KOPT-K1 (cell line): ENCODE measurements at regions not wholly inside any gene's neighbourhood (a gene's known extent, or its start where the extent isn't known, plus 50 kb on each side); places are given as distances from the start of the nearest gene placed in this dataset.
A peak's percentile ranks its signal among the peaks of the same experiment; 100 is the strongest.
"Not testable (repeated sequence)": the region's sequence is repeated elsewhere in the genome, so short reads cannot be mapped to it uniquely, and the experiment has no call there.

Experiments
- H3K27ac ChIP-seq: fragments of 200-600 bp; sonication (generic); 2 replicates; pipeline ENCODE4 v1.5.1; 2016; ENCODE audit warnings: antibody characterized with exemption, mild to moderate bottlenecking, low read depth, low read length; ENCODE audit not compliant: poor library complexity, severe bottlenecking
- H3K36me3 ChIP-seq: fragments of 200-600 bp; sonication (generic); 2 replicates; pipeline ENCODE4 v1.5.1; 2017; ENCODE audit warnings: antibody characterized with exemption, mild to moderate bottlenecking, low read length, moderate library complexity; ENCODE audit not compliant: insufficient read depth
- H3K9me3 ChIP-seq: fragments of 200-600 bp; sonication (generic); 2 replicates; pipeline ENCODE4 v1.5.1; 2017; ENCODE audit warnings: antibody characterized with exemption, low read length, mild to moderate bottlenecking; ENCODE audit not compliant: insufficient read depth, poor library complexity, severe bottlenecking

DNA sequence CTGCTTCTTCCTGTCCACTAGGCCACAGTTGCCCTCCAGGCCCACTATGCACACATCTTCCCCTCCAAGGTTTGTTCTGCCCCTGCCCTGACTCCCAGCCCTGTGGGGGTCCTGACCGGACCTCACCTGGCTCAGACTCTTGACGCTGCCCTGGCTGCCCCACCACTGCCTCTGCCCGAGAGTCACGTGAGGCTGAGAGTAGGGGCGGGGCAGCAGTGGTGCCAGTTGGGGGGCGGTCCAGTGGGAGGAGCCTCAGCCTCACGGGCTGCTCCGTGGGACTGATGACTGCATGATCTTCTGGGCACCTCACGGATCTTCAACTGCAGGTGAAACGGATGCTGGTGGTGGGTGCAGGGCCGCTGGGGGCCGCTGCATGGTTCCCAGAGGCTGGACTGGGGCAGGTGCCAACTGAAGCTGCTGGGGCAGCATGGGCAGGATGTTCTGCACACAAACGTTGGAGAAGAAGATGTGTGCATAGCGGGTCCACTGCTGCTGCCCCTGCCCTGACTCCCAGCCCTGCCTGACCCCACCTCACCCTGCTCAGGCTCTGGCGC lies 77.6 kb downstream of the HHIPL2 start:
- H3K9me3 ChIP-seq, H3K27ac ChIP-seq, H3K36me3 ChIP-seq: not testable (repeated sequence)

DNA sequence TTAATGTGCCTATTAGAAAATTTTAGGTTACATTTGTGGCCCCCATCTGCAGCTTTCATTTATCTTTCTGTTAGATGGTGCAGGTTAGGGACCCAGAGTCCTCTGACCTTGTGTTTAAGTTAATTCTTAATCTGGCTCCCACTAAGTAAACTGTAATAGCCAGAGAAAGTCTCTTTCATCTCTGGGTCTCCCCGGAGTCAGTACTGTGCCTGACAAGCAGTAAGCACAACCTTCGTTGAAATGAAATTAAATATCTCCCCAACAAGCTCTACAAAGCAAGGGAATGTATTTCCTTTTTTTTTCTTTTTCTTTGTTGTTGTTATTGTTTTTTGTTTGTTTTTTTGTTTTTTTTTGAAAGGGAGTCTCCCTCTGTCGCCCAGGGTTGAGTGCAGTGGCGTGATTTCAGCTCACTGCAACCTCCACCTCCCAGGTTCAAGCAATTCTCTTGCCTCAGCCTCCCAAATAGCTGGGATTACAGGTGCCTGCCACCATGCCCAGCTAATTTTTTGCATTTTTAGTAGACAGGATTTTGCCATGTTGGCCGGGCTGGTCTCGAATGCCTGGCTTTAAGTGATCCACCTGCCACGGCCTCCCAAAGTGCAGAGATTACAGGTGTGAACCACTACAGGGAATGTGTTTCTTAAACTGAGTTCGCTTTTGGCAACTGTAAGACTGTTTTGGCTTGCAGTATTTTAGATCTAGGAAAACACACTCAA lies 81.6 kb downstream of the HHIPL2 start:
- no peaks in the 10 kb centered on the region for H3K9me3 ChIP-seq
- H3K36me3 ChIP-seq: no peaks in the 10 kb centered on the region
- H3K27ac ChIP-seq: no peak overlapping the region

DNA sequence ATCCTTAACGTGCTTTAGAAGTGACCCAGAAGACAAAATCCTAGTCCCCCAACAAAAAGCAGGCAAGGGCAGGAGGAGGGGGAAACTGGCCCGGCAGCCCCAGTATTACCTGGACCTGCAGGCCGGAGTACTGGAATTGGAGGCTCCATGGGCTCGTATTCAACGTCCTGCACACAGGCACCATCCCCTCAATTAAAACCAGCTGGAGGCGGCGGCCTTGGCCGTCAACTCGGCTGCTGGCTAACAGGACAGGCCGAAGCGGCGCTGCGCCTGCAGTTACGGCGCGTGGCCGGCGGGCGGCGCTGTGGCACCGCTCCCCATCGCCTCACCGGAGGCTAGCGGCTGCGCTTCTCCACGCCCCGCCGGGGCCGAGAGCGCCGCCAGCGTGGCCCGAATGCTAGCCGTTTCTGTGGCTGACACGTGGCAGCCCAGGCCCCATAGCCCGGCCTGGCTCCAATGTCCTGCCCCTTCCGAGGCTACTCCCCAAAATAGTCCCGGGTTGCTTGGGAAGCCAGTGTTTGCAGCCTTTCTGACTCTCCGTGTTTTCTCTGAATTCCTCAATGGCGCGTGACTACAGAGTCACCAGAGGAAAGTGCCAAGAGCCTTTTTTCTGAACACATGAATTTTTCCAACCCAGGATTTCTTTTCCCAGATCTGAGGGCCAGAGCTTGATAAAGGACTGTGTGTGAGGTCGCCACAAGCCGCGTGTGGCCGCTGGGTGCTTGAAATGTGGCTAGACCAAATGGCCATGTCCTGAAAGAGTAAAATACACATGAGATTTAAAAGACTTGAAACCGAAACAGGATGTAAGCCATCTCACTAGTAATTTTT lies 82.5 kb downstream of the HHIPL2 start:
- H3K27ac ChIP-seq: peak overlapping the region; percentile 76

DNA sequence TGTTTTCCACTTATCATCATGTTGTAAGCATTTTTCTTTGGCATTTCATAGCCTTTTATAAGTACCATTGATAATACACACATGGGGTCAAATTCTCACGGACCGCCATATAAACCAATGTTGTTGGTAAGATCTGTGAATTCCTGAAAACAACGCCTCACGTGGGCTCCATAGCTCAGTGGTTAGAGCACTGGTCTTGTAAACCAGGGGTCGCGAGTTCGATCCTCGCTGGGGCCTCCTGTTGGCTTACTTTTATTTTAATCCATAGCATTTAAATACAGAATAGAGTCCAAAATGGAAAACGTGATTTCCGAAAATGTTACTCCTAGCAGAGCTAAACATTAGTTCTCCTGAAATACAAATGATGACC lies 83.1 kb downstream of the HHIPL2 start:
- Histone ChIP-seq H3K9me3 (no peaks in the 10 kb centered on the region), H3K36me3 (no peaks in the 10 kb centered on the region), H3K27ac (peak overlapping the region; percentile 76)

More for the DNA sequence above, 82.5 kb downstream of the HHIPL2 start:
- Histone ChIP-seq H3K9me3 (no peaks in the 10 kb centered on the region), H3K36me3 (no peaks in the 10 kb centered on the region)

DNA sequence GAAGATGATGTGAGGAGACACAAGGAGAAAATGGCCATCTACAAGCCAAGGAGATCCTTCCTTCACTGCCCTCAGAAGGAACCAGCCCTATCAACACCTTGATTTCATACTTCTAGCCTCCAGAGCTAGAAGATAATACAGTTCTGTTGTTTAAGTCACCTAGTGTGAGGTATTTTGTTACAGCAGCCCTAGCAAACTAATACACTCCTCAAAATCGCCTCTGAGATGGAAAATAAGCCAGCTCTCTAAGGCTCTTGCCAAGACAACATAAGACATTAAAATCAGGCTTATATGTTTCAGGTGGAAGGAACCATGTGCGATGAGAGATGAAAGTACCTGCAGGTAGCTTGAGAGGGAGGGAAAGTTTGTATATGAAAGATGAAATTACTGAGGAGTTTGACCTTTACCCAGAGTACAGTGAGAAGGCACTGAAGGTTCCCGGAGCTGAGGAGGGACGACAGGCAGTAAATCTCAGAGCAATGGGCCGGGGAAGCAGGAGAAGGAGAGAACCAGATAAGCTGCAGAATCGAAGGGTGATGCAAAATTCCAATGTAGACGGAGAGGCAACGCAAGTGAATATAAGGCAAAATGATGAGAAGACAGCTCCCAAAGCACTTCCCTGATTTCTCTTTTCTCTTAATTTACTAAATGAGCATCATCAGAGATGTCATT lies 84.7 kb downstream of the HHIPL2 start:
- Histone ChIP-seq H3K27ac (no peak overlapping the region), H3K9me3 (no peaks in the 10 kb centered on the region), H3K36me3 (no peaks in the 10 kb centered on the region)

DNA sequence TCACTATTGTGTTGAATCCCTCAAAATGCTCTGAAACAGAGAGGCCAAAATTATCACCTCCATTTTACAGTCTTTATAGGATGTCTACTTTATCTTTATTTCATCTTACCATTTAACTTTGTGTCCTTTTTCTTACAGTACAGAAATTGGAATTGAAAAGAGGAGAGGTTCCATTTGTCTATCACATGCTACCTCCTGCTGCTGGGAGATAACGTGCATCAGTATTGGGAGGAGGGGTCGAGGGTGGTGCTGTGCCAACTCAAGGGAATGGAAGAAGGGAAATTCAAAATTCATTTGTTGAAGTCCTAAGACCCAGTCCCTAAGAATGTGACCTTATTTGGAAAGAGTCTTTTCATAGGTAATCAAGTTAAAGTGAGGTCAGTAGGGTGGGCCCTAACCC lies 85.3 kb downstream of the HHIPL2 start:
- peaks cover 5% of the 10 kb centered on the region for H3K9me3 ChIP-seq
- H3K36me3 ChIP-seq: no peaks in the 10 kb centered on the region
- H3K27ac ChIP-seq: no peak overlapping the region

DNA sequence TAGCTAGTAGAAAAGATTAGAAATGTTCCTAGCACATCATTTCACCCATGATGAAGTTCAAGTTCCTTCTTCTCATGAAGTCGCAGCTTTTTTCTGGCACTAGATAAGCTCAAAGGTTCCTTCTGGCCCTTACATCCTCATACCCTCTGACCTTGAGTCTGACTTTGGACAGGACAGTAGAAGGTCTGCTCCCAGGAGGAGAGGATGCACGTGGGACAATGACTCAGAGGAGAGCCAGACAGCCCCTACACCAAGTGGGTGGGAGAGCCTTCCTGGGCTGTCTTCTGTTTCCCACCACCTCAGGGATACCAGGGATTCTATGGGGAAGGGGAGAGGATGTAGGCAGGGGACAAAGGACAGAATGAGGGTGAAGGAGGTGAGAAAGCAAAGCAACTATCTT lies 86.0 kb downstream of the HHIPL2 start:
- H3K36me3 ChIP-seq: no peaks in the 10 kb centered on the region
- H3K27ac ChIP-seq: no peak overlapping the region
- H3K9me3 ChIP-seq: peaks cover 12% of the 10 kb centered on the region

DNA sequence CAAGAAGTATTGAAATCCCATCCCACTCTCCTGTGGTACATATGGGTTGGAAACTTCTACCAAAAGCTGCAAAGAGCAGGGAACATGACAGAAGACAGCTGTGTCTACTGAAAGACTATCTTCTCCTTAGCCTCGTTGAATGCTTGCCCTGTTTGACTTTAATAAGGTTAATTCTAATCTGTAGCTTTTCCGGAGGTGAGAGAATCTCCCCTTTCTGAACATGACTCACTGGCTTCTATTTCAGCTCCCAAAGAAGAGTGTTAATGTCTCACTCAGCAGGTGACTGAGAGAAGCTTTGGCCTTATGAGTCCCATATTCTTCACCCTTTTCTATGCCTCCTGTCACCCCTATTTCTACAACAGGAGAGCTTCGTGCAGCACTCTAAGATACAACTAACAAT lies 88.3 kb downstream of the HHIPL2 start:
- Histone ChIP-seq H3K36me3 (no peaks in the 10 kb centered on the region), H3K27ac (no peak overlapping the region), H3K9me3 (peaks cover 13% of the 10 kb centered on the region)

DNA sequence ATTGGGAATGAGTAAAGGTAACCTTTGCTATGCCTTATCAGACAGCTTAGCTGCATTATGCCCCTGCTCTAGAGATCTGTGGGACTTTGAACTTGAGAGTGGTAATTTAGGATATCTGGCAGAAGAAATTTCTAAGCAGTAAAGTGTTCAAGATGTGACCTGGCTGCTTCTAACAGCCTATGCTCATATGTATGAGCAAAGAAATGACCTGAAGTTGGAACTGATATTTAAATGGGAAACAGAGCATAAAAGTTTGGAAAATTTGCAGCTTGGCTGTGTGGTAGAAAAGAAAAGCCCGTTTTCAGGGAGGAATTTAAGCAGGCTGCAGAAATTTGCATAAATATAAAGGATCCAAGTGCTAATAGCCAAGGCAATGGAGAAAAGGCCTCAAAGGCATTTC lies 90.4 kb downstream of the HHIPL2 start:
- no peaks in the 10 kb centered on the region for H3K36me3 ChIP-seq
- no peak overlapping the region for H3K27ac ChIP-seq
- peaks cover 13% of the 10 kb centered on the region for H3K9me3 ChIP-seq

DNA sequence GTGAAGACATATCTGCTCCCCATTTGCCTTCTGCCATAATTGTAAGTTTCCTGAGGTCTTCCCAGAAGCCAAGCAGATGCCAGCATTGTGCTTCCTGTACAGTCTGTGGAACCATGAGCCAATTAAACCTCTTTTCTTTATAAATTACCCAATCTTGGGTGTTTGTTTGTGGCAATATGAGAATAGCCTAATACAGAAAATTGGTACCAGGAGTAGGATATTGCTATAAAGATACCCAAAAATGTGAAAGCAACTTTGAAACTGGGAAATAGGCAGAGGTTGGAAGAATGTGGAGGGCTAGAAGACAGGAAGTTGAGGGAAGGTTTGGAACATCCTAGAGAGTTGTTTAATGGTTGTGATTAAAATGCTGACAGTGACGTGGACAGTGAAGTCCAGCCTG lies 90.8 kb downstream of the HHIPL2 start:
- Histone ChIP-seq H3K9me3 (peaks cover 13% of the 10 kb centered on the region), H3K36me3 (no peaks in the 10 kb centered on the region), H3K27ac (no peak overlapping the region)

DNA sequence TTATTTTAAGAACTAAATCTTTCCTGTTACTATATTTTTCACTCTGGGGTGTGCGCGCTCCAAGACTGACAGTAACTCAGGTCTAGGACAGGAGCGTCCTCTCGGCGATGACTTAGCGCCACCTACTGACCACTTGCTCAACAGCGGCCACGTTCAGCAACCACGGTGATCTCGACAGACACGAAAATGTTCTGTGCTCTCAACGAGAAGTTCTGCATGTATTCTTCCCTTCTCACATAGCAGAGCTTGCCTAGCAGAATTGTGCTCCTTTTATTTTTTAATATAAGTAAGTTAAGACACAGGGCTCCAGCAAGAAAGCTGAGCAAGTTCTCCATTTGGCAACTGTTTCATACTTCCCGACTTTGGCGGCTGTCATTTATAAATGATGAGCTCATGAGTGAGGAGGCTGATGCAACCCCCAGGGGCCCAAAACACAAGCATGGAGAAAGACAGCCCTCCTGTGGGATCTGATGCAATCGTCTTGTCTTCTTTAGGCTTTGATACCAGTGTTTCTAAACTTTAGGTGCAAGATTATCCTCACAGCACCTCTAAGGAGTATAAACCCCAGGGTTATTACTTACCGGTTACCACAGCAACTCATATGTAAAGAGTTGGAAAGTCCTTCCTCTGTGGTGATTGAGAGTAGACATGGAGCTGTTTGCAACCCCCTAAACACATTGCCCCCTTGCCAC lies 92.6 kb downstream of the HHIPL2 start:
- Histone ChIP-seq H3K27ac (no peak overlapping the region), H3K36me3 (no peaks in the 10 kb centered on the region), H3K9me3 (peaks cover 13% of the 10 kb centered on the region)

DNA sequence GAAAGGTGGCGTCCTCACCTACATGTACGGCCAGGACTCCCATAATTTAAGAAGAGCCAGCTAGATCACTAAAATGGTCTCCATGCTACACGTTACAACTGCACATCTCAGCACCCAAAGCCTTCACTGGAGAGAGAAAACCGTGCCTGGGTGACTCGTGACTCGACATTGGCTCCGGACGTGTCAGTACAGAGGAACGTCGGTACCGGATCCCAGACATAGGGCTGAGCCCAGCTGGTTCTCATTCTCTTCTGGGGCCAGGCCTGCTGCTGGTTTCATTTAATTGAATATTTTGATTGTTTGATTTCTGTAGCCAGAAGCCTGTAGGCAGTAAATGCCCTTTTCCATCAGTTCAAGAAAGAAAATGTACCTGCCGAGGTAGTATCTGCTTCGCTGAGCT lies 93.1 kb downstream of the HHIPL2 start:
- Histone ChIP-seq H3K27ac (no peak overlapping the region), H3K36me3 (no peaks in the 10 kb centered on the region), H3K9me3 (peaks cover 13% of the 10 kb centered on the region)

DNA sequence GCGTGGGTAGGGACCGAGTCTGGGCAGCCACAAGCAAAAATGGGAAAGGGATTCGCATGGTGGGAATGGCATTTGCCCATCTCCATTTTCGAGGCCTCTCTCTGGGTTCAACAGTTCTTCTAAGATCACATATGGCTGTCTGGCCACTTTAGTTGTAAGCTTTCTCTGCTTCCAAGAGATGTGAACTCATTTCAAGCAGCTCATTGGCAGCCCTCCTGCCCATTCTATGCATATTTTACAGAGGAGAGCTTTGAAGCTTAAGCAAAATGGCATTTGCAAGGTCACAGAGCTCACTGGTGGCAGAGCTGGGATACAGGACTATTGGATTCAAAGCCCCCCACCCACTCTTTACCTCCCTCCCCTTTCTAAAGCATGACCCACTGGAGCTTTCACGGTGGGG lies 93.7 kb downstream of the HHIPL2 start:
- peaks cover 13% of the 10 kb centered on the region for H3K9me3 ChIP-seq
- H3K36me3 ChIP-seq: no peaks in the 10 kb centered on the region
- no peak overlapping the region for H3K27ac ChIP-seq

DNA sequence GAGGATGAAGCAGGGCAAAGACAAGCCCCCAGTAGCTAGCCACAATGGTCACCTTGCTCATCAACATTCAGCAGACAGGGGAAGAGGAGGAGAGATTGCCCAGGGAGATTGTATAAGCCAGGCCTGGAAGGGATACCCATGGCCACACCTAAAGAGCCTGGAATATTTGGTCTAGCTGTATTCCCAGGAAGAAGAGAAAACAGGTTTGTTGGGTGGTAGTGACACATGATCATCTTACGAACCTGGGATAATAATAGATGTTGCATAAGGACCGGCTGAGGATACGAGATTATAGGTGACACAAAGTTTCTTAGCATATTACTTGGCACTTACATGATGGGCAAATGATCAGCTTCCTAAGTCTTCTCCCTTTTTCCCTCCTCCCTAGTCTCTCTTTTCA lies 95.9 kb downstream of the HHIPL2 start:
- no peaks in the 10 kb centered on the region for H3K36me3 ChIP-seq
- no peak overlapping the region for H3K27ac ChIP-seq

DNA sequence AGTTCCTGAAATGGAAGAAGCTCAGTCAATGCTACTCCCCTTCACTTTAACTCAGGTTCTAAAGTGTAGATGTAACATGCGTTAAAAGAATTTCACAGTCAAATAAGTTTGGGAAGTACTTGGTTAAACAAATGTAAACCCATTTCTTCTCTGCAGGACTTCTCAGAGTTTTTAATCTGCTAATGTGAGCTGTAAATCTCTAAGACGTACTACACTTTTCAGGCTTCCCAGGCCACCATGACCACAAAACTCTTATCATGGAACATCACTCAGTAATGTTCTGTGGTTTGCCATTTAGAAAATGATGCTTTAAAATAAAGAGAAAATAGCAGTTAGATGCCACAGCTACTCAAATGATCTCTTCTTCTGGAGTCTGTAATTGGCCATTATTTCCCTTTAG lies 104.3 kb downstream of the HHIPL2 start:
- Histone ChIP-seq H3K27ac (no peak overlapping the region), H3K36me3 (no peaks in the 10 kb centered on the region), H3K9me3 (no peaks in the 10 kb centered on the region)

More for the DNA sequence above, 95.9 kb downstream of the HHIPL2 start:
- H3K9me3 ChIP-seq: peaks cover 2% of the 10 kb centered on the region
